ENCODE measurements at regions not wholly inside any gene's neighbourhood (a gene's known extent, or its start where the extent isn't known, plus 50 kb on each side); places are given as distances from the start of the nearest gene placed in this dataset.
A peak's percentile ranks its signal among the peaks of the same experiment; 100 is the strongest.

- 0 out of 2 replicates have a peak, but pooled peaks have one; percentile 18 for TF ChIP-seq ZNF592 (IDR thresholded peaks at IDR 0.05)
- TF ChIP-seq CUX1 (IDR thresholded peaks at IDR 0.05; ENCODE audit: insufficient replicate concordance, low read depth, low read length): no peak
- no peak for TF ChIP-seq YY1 (IDR thresholded peaks at IDR 0.05; ENCODE audit: low read depth, low read length)
- no peak for TF ChIP-seq SP1 (IDR thresholded peaks at IDR 0.05; ENCODE audit: low read depth, low read length)
- TF ChIP-seq ZZZ3 (IDR thresholded peaks at IDR 0.05; ENCODE audit: control insufficient read depth, insufficient read length, low read depth): no peak
- no peak for TF ChIP-seq MEF2A (IDR thresholded peaks at IDR 0.05; ENCODE audit: insufficient read depth, low read depth, low read length)
- no peak for TF ChIP-seq MAX (IDR thresholded peaks at IDR 0.05; ENCODE audit: low read depth, low read length)
- 0 out of 2 replicates have a peak, but pooled peaks have one; percentile 32 for TF ChIP-seq PML (IDR thresholded peaks at IDR 0.05; ENCODE audit: low read length)
- TF ChIP-seq SREBF1 (IDR thresholded peaks at IDR 0.05; ENCODE audit: low read length): no peak
- TF ChIP-seq ZBTB40 (IDR thresholded peaks at IDR 0.05; ENCODE audit: borderline replicate concordance): no peak
- peak in 1 of 2 experiments; percentile 44; a peak in 1 of 4 replicates for TF ChIP-seq EP300 (IDR thresholded peaks at IDR 0.05; ENCODE audit: borderline replicate concordance in 1 of 2, control insufficient read depth in 1 of 2, low read depth in 2 of 2, low read length in 2 of 2)
- TF ChIP-seq SREBF2 (IDR thresholded peaks at IDR 0.05; ENCODE audit: low read length): no peak
- TF ChIP-seq MYC (IDR thresholded peaks at IDR 0.05; ENCODE audit: insufficient read depth, insufficient read length, insufficient replicate concordance, low read length, severe bottlenecking): no peak
- TF ChIP-seq NFXL1 (IDR thresholded peaks at IDR 0.05; ENCODE audit: borderline replicate concordance): no peak
- no peak for TF ChIP-seq KAT2A (conservative IDR thresholded peaks at IDR 0.05; ENCODE audit: control insufficient read depth, low read depth, low read length)
- TF ChIP-seq POU2F2 (IDR thresholded peaks at IDR 0.05; ENCODE audit: borderline replicate concordance, low read depth, low read length): no peak
- TF ChIP-seq ZBED1 (IDR thresholded peaks at IDR 0.05; ENCODE audit: borderline replicate concordance): peak; percentile 56; the same call in 1 of the 2 replicates
Observed at GRCh38 chr13:33757713-33758112, 60.2 kb upstream of the RFC3 start (continued).

Measured in GM12878 (cell line).